Hematopoietic multipotent progenitor cell treated with erythropoietin and hydrocortisone succinate and interleukin-3 and kit ligand, for 15 days (in vitro differentiated cells): ENCODE measurements at regions not wholly inside any gene's neighbourhood (a gene's known extent, or its start where the extent isn't known, plus 50 kb on each side); places are given as distances from the start of the nearest gene placed in this dataset.

Experiments
- DNase-seq: peaks from one replicate; pipeline ENCODE4 v3.0.0-alpha.2; 2015; ENCODE audit warnings: low spot score

DNA sequence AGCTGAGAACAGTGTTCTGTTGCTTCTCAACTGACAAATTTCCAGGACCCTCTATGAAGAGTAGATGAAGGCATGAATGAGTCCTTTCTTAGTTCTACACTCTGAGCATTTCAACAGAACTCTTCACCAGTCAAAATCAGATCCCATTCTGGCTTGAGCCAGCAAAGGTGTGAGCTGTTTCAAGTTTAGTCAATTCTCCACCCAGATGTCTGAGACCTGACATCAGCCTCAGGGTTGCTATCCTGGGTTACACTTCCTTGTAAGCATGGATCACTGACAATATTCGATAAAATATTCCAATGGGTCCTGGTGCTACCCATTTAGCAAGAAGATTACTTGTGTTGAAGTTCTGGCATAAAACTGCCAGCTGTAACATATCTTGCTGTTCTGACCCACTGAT, 97.6 kb upstream of the PPP2R3A start:
- DNase-seq = no peak

DNA sequence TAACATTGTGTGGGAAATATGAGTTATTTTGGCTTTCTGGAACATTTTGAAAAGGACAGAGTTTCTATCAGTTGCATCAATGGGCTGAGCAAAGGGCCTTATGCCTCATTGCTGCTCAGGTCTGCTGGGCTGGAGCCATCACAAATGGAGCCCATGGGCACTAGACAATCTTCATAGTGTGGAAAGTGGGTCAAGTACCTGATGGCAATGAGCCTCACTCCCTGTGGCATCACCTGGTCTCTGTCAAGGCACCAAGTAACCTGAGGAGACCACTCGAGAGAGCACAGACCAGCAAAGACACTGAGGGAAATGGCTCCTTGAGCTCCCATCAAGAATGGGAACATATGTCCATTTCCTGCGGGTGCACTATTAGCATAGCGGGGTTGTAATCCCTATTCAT, 96.7 kb upstream of the PPP2R3A start:
- DNase-seq = no peak

DNA sequence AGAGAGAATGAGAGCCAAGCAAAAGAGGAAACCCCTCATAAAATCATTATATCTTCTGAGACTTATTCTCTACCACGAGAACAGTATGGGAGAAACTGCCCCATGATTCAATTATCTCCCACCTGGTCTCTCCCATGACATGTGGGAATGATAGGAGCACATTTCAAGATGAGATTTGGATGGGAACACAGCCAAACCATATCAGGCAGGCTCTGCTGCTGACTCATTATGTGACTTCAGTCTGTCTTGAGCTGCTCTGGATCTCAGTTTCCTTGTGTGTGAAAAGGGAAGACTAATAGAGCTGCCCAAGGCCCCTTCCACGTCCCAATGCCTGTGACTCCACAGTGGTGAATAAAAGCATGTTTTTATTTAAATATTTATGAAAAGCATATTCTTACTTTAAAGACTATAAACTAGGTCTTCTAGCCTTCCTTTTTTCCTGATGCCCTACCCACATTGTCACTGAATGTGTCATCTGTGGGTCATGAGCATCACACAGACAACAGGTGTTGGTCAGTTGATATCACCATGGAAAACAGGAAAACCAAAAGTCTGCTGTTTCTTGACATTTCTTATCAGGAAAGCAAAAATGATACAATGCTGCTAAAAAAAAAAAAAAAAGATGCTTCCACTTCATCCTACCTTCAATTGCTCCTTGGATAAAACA, 96.0 kb upstream of the PPP2R3A start:
- no peak for DNase-seq

DNA sequence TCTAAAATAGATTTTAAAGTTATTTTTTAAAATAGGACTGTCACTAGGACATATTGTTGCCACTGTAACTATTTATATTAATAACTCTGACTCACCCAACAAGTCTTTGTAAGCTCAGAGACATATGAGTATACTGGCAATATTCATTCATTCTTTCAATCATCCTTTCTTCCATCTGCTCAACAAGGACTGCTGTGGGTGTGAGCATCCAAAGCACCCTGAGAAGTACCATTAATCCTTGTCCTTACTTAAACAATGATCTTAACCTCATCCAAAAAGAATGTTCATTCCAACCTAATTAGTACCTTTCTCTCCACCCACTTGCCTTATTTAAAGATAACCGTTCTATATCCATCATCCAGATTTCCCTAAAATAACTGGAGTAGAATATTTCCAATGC, 94.2 kb upstream of the PPP2R3A start:
- no peak for DNase-seq

DNA sequence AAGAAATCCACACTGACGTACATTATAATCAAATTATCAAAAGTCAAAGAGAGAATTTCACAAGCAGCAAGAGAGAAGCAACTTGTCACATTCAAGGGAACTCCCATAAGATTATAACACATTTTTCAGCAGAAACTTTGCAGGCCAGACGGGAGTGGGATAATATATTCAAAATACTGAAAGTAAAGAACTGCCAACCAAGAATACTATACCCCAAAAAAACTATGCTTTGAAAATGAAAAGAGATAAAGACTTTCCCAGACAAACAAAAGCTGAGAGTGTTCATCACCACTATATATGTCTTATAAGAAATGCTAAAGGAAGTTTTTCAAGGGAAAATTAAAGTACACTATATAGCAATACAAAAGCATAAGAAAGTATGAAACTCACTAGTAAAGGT, 91.5 kb upstream of the PPP2R3A start:
- no peak for DNase-seq

DNA sequence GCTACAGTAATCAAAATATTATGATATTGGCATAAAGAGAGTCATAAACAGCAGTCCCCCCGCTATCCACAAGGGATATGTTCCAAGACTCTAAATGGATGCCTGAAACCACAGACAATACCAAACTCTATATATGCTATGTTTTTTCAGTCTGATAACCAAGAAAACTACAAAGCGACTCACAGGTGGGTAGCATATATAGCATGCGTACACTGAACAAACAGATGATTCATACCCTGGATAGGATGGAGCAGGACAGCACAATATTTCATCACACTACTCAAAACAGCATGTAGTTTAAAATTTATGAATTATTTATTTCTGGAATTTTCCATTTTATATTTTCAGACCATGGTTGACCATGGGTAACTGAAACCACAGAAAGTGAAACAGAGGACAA, 87.0 kb upstream of the PPP2R3A start:
- DNase-seq = no peak

DNA sequence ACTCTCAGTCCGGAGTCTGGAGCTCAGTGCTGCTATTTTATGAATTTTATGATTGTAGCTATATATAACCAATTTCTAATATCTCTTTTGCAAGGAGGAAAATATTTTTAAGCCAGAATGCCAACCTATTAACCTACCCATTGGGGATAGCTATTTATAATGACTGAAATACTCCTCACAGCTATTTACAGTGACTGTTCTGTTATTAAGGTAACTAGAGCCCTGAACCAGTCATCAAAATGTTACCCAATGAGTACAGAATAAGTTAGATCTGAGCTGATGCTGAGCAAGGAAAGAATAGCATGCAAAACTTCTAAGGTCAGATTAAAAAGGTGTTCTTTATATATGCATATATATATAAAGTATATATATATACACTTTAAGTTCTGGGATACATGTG, 79.6 kb upstream of the PPP2R3A start:
- no peak for DNase-seq

DNA sequence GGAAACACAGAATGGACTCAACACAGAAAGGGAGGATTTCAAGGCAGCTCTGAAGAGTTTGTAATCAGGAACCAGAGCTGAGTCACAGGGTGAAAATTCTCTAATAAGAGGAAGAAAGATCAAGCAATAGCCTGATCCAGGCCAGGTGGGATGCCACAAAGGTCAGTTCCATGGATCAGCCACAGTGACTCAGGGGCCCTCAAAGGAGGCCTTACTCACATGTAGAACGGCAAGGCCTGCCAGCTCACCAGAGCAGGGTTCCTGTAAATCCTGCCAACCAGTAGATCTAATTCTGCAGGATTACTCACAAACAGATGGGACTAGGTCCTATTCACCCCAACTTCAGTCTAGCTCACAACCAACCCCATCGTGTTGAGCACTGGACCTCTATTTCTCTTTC, 78.3 kb upstream of the PPP2R3A start:
- DNase-seq = no peak

DNA sequence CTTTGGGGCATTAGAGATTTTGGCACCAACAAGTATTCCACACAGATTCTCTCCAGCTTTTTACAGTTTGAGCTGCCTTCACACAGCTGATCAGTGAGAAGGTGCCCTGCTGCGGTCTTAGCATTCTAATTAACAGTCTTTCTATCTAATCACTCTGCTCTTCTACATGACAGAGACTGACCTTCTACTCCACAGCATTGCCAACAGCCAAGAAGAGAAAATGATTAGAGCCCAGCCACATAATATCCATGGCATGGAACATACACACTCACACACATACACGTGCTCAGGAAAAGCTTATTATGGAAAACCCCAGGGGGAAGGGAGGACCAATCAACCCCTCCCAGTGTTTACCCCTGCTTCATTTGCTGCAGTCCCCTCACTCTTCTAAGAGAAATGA, 76.1 kb upstream of the PPP2R3A start:
- no peak for DNase-seq

DNA sequence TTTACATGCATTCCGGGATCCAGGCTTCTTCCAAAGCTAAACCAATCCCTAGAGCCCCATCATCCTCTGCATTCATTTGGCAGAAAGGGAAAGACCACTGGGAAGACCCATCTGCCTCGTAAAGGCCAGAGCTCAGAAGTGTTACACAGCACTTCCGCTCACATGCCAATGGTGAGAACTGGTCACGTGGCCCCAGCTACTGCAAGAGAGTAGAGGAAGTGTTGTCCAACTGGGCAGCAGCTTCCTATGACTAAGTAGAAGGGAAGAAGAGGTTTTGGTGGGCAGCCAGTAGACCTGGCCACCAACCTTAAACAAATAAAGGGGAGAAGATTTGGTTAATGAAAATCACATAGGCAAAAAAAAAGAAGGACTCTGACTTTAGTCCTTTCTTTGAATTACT, 74.4 kb upstream of the PPP2R3A start:
- no peak for DNase-seq

DNA sequence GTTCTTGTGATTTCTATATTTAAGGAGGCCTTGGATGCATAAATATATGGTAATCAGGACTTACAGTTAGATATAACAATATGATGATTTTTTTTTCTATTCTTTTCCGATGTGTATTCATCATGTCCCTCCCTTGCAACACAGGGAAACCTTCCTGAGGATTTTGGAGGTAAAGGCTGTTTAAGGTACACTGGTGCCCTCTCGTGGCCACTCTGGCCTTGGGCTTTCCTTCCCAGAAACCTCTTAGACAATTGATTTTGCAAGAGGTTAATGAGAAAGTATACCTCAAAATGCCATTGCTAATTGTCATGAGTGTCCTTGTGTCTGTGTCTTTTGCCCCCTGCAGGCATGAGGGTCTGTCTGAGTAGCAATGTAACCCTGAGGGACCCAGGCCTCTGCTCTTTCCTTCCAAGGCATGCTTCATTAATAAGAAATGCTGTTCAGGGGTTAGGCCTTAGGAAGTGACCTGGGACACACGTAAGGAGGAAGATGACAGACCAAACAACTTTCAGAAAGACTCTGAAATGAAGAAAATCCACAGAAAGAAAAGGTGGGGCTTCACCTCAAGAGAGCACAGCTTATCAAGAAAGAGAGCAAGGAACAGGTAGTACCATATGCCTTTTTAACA, 70.3 kb upstream of the PPP2R3A start:
- peak; percentile 19 for DNase-seq

DNA sequence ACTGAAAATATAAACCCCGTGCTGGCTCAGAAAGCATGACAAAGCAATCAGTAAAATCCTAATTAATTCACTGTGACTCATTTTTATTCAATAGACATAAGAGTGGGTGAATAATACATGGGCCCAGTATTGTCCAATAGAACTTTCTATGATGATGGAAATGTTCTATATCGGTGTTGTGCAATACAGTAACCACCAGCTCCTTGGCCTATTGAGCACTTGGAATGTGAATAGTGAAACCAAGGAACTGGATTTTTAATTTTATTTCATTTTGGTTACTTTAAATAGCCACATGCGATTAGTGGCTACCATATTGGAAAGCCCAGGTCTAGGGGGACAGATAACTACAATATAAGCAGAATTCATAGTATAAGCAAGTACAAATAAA, 69.8 kb upstream of the PPP2R3A start:
- DNase-seq = no peak

DNA sequence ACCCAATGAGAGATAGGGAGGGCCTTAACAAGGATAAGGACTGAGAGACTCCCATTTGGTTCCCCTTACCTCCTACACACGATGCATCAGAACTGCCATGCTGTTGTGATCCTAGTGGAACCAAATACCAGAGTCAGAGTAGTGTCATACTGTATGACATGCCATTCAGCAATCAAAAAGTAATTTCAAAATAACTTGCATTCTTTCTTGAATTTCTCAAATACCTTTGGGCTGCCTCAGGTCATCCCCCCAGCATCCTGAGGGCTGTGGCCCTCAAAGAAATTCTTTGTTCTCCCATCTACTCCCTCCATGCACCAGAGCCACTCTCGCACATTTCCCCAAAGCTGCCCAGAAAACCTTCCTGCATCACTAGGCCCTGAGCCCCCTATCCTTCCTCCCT, 68.9 kb upstream of the PPP2R3A start:
- no peak for DNase-seq

DNA sequence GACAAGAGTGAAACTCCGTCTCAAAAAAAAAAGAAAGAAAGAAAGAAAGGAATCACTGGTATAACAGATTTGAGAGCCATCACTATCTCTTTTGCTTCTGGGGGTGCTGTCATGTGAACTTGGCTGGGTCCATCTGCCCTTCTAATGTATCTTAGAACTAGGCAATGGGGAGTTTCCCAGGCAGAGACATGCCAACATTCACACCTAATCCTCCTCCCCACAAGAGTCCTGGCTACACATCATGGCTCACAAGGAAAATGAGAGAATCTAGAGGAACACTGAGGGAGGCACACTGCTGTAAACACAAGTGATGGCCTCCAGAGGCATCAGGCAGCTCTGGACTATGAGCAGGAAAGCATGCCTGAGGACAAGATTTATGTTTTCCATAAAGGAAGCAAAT, 67.8 kb upstream of the PPP2R3A start:
- no peak for DNase-seq

DNA sequence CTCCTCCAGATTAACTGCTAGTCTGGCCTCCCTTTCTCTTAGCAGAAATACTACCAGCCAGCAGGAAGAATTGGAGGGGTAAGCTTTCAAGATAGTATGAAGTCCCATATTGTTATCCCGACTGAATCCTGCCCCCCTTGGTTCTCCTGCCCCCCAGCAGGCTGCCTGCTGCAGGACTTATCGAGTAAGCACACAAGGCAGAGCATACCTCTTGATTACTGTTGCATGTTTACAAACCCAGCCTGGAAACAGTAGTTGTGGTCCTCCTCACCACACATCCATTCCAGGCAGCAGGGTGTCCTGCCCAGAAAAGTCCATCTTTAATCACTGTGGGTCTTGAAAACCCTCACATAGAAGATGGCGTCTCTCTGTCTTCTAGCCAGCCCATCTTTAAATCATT, 66.8 kb upstream of the PPP2R3A start:
- no peak for DNase-seq

DNA sequence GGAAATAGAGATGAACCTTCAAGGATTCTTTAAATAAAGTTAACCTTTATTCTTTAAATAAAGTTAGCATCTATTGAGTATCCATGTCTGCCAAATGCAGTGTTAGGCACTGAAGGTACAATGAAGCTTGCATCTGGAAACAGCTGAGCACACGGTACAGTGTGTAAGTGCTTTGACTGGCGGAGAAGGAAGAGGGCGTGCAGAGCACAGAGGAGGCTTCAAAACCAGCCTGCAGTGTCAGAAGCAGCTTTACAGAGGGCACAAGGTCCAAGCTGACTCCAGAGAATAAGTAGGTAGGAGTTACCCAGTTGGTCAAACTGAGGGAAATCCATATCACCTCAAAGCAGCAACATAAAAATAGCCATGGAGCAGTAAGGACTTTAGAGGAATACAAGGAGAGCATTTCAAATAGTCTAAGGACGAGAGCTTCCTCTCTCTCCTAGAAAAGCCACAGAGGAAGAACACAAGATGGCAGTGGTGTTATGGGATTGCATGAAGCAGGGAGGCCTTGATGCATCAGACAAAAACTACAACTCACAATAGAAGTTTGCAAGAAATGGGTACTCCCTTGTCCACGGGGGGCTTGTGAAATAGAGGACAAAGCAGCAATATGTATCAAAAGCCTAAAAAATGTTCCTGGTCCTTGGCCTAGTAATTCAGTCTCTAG, 60.3 kb upstream of the PPP2R3A start:
- DNase-seq = no peak

DNA sequence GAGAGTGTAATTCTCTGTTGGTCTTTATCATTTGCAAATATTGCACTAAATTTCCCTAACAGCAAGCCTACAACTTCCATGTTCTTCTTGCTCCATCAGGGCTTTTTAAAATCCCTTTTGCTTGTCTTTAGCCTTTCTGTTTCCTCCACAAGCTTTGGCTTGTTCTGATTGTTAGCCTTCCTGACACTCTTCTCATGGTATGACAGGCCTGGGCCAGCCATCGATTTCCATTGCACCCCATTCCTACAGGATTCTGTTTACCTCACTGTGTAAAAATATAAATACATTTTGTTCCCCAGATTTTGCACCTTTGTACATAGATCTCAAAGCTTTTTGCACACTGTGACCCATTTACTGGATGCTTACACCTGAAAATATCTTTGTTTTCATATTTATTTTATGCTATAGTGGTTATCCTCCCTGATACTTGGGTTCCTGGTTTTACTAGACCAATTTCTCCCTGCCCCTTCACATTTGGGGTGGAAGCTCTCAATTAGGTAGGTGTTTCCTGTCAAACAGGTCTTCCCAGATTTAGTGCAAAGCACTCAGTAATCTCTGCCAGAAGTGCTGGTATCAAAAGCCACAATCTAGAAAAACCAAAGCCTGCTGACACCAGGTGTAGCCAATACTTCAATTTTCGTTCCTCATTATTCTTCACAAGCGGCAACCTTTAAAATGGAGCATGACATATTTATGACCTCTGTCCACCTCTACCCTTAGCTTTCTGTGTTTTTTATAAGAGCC, 57.9 kb upstream of the PPP2R3A start:
- DNase-seq = no peak

DNA sequence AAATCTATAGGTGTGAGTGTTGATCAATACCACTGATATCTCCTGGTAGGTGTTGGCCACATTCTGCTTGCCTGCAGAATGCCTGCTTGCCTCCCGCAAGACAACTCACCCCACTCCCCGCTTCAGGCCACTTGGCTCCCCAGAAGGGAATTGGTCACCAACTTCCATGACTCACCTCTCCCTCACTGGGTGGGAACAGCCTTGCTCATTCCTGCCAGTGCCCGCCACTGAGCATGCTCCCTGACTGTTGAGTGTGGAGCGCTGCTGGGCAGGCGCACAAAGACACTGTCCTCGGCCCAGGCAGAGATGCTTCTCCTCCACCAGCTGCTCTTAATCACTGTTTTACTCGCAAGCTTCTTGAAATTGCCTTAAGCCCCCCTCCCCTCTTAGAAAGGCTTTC, 57.3 kb upstream of the PPP2R3A start:
- DNase-seq = no peak

DNA sequence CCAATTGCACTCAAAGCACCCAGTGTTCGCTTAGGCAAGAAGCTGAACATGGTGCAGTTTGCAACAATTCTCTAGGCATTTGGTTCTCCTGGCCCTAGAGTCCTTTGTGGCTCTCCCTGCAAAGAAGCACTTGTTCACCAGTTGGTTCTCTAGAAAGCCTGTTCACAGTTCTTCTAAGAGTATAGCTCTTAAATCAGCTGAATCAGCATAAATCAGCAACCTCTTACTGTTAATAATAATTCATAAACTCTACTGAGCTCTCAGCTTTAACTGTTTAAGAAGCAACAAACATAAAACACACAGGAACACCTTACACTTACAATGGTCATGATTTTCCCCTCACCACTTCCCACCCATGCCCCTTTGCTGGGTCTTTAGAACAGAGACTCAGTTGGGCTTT, 56.8 kb upstream of the PPP2R3A start:
- DNase-seq = no peak

DNA sequence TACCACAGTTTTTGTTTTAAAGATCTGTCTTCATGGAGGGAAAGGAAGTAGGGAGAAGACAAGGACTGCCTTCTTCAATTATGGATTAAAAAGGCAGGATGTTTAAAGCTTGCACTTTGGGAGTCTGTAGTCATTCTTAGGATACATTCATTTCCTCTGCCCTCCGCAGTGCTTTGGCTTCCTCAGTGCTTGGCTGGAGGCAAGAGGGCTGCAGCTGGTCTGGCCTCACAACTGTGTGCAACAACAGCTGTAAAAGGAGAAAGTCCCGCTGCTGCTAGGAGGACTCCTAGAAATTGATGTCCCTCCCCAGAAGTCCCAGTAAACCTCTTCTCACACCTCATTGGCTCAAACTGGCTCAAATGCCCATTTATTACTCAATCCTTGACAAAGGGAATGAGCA, 54.4 kb upstream of the PPP2R3A start:
- no peak for DNase-seq

DNA sequence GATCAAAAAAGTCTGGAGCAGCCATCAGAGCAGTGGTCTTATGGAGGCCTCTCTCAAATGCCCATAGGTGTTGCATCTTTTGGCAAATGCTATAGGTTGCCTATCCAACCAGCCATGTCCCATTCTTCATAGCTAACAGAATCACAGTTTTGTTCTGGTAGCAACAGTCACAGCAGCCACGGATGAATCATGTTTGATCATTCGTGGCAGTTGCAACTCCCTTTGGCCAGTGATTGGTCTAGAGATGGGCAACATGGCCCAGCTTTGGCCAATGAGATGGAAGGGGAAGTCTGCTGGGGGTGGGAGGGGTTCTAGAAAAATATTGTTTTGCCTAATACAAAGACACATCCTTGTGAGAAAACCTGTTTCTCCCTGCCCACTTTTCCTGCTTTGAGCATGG, 50.3 kb upstream of the PPP2R3A start:
- DNase-seq = no peak
